COLO668 (cell line): ENCODE measurements at regions not wholly inside any gene's neighbourhood (a gene's known extent, or its start where the extent isn't known, plus 50 kb on each side); places are given as distances from the start of the nearest gene placed in this dataset.
A peak's percentile ranks its signal among the peaks of the same experiment; 100 is the strongest.
"Not testable (repeated sequence)": the region's sequence is repeated elsewhere in the genome, so short reads cannot be mapped to it uniquely, and the experiment has no call there.

Experiments
- DNase-seq: peaks from one replicate; lab custom pipeline; 2025; ENCODE audit not compliant: unreplicated experiment; lab: John Stamatoyannopoulos, UW

GRCh38 chr18:11387880-11388279 is 221.5 kb upstream of the SLC35G4 start:
- DNase-seq = peak; percentile 34

- no peak for DNase-seq
Observed at GRCh38 chr18:11383381-11383780, 226.0 kb upstream of the SLC35G4 start.

GRCh38 chr18:11380968-11381367 is 228.4 kb upstream of the SLC35G4 start:
- no peak for DNase-seq

GRCh38 chr18:11379660-11380059 is 229.7 kb upstream of the SLC35G4 start:
- no peak for DNase-seq

GRCh38 chr18:11377766-11378540 is 228.6 kb upstream of the PIEZO2 start:
- no peak for DNase-seq

- DNase-seq = no peak
Observed at GRCh38 chr18:11372163-11372562, 222.8 kb upstream of the PIEZO2 start.

- no peak for DNase-seq
Observed at GRCh38 chr18:11369556-11369955, 220.2 kb upstream of the PIEZO2 start.

GRCh38 chr18:11368020-11368419 is 218.7 kb upstream of the PIEZO2 start:
- no peak for DNase-seq

- DNase-seq = no peak
Observed at GRCh38 chr18:11367351-11367750, 218.0 kb upstream of the PIEZO2 start.

- DNase-seq = no peak
Observed at GRCh38 chr18:11366410-11366809, 217.0 kb upstream of the PIEZO2 start.

- no peak for DNase-seq
Observed at GRCh38 chr18:11362856-11363255, 213.5 kb upstream of the PIEZO2 start.

- not testable (repeated sequence) for DNase-seq
Observed at GRCh38 chr18:11361862-11362261, 212.5 kb upstream of the PIEZO2 start.

GRCh38 chr18:11357678-11358077 is 208.3 kb upstream of the PIEZO2 start:
- no peak for DNase-seq

- DNase-seq = not testable (repeated sequence)
Observed at GRCh38 chr18:11344576-11344975, 195.2 kb upstream of the PIEZO2 start.

- no peak for DNase-seq
Observed at GRCh38 chr18:11343096-11343495, 193.7 kb upstream of the PIEZO2 start.

- not testable (repeated sequence) for DNase-seq
Observed at GRCh38 chr18:11342115-11342514, 192.7 kb upstream of the PIEZO2 start.

GRCh38 chr18:11339188-11339775 is 189.9 kb upstream of the PIEZO2 start:
- no peak for DNase-seq

- no peak for DNase-seq
Observed at GRCh38 chr18:11336241-11336640, 186.9 kb upstream of the PIEZO2 start.

- no peak for DNase-seq
Observed at GRCh38 chr18:11327391-11328009, 178.1 kb upstream of the PIEZO2 start.

- DNase-seq = no peak
Observed at GRCh38 chr18:11324956-11325882, 175.8 kb upstream of the PIEZO2 start.

GRCh38 chr18:11324510-11324909 is 175.1 kb upstream of the PIEZO2 start:
- no peak for DNase-seq
